ENCODE measurements at regions not wholly inside any gene's neighbourhood (a gene's known extent, or its start where the extent isn't known, plus 50 kb on each side); places are given as distances from the start of the nearest gene placed in this dataset.

- no peaks in the 10 kb centered on the region for H3K27me3 ChIP-seq (ENCODE audit: control insufficient read depth, extremely low read depth, insufficient read depth, low read length)
- no peaks in the 10 kb centered on the region for H3K36me3 ChIP-seq (ENCODE audit: control insufficient read depth in 2 of 2, extremely low read depth in 1 of 2, insufficient read depth in 2 of 2, low read length in 2 of 2)
- H2AFZ ChIP-seq (ENCODE audit: control insufficient read depth, low read length), result no peak overlapping the region
- H3K9me1 ChIP-seq (ENCODE audit: control insufficient read depth, extremely low read depth, insufficient read depth, low read length), result no peaks in the 10 kb centered on the region
- no peaks in the 10 kb centered on the region for H3K4me1 ChIP-seq (ENCODE audit: control insufficient read depth, extremely low read depth, insufficient read depth, low read length)
- no peaks in the 10 kb centered on the region for H3K9me3 ChIP-seq (ENCODE audit: control insufficient read depth, low read depth, low read length)
- no peaks in the 10 kb centered on the region for H4K20me1 ChIP-seq (ENCODE audit: control insufficient read depth, extremely low read depth, insufficient read depth, low read length)
- H3K9ac ChIP-seq (ENCODE audit: control insufficient read depth, extremely low read depth, insufficient read depth, low read length), result no peak overlapping the region
- no peak for FAIRE-seq
- DNase-seq (ENCODE audit: low read depth, low spot score), result no peak
- TF ChIP-seq EZH2 (IDR thresholded peaks at IDR 0.05; ENCODE audit: low read length), result no peak
- no peak for TF ChIP-seq CTCF (optimal IDR thresholded peaks at IDR 0.05 in 1 of 3, IDR thresholded peaks at IDR 0.05 in 1 of 3, conservative IDR thresholded peaks at IDR 0.05 in 1 of 3; ENCODE audit: extremely low read depth in 1 of 3, insufficient read depth in 2 of 3, low read length in 3 of 3)
- dilution Hi-C loops (cut with MboI; ENCODE audit: extremely low pct_ligation_motif_present, low sequenced_read_pairs), result no loop called here
- no peak overlapping the region for H3K27ac ChIP-seq (ENCODE audit: control insufficient read depth, insufficient read depth, low read length)
- no peak overlapping the region for H3K4me2 ChIP-seq (ENCODE audit: control insufficient read depth, extremely low read depth, insufficient read depth, low read depth, low read length)
- H3K4me3 ChIP-seq (ENCODE audit: control insufficient read depth in 2 of 3, extremely low read depth in 1 of 3, insufficient read depth in 2 of 3, low read depth in 1 of 3, low read length in 3 of 3), result no peak overlapping the region
- no peaks in the 10 kb centered on the region for H3K79me2 ChIP-seq (ENCODE audit: control insufficient read depth, insufficient read depth, low read length)
These were observed 994.6 kb downstream of the PCDH19 start for GRCh38 chrX:99415470-99415869.

- Histone ChIP-seq H3K79me2 (ENCODE audit: control insufficient read depth, insufficient read depth, low read length) (no peaks in the 10 kb centered on the region), H3K9ac (ENCODE audit: control insufficient read depth, extremely low read depth, insufficient read depth, low read length) (no peak overlapping the region), H3K27ac (ENCODE audit: control insufficient read depth, insufficient read depth, low read length) (no peak overlapping the region), H3K36me3 (ENCODE audit: control insufficient read depth in 2 of 2, extremely low read depth in 1 of 2, insufficient read depth in 2 of 2, low read length in 2 of 2) (no peaks in the 10 kb centered on the region), H3K9me1 (ENCODE audit: control insufficient read depth, extremely low read depth, insufficient read depth, low read length) (no peaks in the 10 kb centered on the region), H3K27me3 (ENCODE audit: control insufficient read depth, extremely low read depth, insufficient read depth, low read length) (no peaks in the 10 kb centered on the region), H3K4me3 (ENCODE audit: control insufficient read depth in 2 of 3, extremely low read depth in 1 of 3, insufficient read depth in 2 of 3, low read depth in 1 of 3, low read length in 3 of 3) (no peak overlapping the region), H3K9me3 (ENCODE audit: control insufficient read depth, low read depth, low read length) (no peaks in the 10 kb centered on the region), H3K4me2 (ENCODE audit: control insufficient read depth, extremely low read depth, insufficient read depth, low read depth, low read length) (no peak overlapping the region), H4K20me1 (ENCODE audit: control insufficient read depth, extremely low read depth, insufficient read depth, low read length) (no peaks in the 10 kb centered on the region), H2AFZ (ENCODE audit: control insufficient read depth, low read length) (no peak overlapping the region), H3K4me1 (ENCODE audit: control insufficient read depth, extremely low read depth, insufficient read depth, low read length) (no peaks in the 10 kb centered on the region)
- DNase-seq (ENCODE audit: low read depth, low spot score) (no peak), FAIRE-seq (no peak)
- dilution Hi-C loops (cut with MboI; ENCODE audit: extremely low pct_ligation_motif_present, low sequenced_read_pairs), result no loop called here
- TF ChIP-seq EZH2 (IDR thresholded peaks at IDR 0.05; ENCODE audit: low read length) (no peak), CTCF (optimal IDR thresholded peaks at IDR 0.05 in 1 of 3, IDR thresholded peaks at IDR 0.05 in 1 of 3, conservative IDR thresholded peaks at IDR 0.05 in 1 of 3; ENCODE audit: extremely low read depth in 1 of 3, insufficient read depth in 2 of 3, low read length in 3 of 3) (no peak)
These were observed 996.8 kb downstream of the PCDH19 start for GRCh38 chrX:99413317-99413716.

Data from keratinocyte (primary cell).